ENCODE measurements at regions not wholly inside any gene's neighbourhood (a gene's known extent, or its start where the extent isn't known, plus 50 kb on each side); places are given as distances from the start of the nearest gene placed in this dataset.
"Not testable (repeated sequence)": the region's sequence is repeated elsewhere in the genome, so short reads cannot be mapped to it uniquely, and the experiment has no call there.

GRCh38 chr3:74978684-74979083, 364.2 kb upstream of the CNTN3 start:
- no peak for DNase-seq

DNA sequence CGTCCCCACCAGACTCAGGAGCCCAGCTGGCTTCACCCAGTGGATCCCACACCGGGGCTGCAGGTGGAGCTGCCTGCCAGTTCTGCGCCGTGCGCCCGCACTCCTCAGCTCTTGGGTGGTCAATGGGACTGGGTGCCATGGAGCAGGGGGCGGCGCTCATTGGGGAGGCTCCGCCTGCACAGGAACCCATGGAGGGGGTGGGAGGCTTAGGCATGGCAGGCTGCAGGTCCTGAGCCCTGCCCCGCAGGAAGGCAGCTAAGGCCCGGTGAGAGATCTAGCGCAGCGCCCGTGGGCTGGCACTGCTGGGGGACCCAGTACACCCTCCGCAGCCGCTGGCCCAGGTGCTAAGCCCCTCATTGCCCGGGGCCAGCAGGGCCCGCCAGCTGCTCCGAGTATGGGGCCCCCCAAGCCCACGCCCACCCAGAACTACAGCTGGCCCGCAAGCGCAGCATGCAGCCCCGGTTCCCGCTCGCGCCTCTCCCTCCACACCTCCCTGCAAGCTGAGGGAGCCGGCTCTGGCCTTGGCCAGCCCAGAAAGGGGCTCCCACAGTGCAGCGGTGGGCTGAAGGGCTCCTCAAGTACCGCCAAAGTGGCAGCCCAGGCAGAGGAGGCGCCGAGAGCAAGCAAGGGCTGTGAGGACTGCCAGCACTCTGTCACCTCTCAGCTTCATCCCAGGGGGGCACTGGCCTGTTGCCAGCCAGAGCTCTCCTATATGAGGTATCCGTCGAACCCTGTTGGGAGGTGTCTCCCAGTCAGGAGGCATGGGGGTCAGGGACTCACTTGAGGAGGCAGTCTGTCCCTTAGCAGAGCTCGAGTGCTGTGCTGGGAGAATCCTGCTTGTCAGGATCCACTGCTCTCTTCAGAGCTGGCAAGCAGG, 370.8 kb upstream of the CNTN3 start:
- not testable (repeated sequence) for DNase-seq

DNA sequence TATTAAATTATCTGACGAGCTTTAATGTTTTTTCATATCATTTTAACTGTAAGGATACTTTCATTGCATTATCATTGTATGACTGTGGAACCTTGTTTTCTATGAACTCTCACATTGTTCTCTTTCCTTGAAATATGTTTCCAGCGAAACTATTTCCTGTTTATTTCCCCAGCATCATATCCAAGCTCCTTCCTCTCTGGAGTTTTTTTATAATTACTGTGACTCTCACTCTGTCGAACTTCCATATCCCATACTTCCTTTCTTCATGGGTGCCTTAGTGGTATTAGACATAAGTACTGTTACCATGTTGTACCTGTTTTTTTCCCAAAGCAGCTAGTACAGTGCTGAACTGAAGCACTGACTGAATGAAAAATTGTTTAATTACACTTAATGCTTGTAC, 373.6 kb upstream of the CNTN3 start:
- no peak for DNase-seq

DNA sequence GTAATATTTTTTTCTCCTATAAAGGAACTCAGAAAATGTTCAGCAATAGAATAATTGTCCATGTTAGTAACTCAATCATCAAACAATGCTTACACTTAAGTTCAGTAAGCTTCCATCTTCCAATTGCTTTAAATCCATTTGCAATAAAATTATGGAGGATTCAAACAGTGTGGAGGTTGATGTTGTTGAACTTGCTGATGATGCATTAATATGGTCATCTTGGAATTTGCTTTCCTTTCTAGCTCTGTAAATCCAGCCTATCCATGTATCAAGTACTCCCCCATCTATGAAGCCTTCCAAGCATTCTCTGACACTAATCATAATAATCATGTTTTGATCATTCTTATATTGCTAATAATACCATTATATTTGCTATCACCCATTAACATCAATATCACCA, 378.4 kb upstream of the CNTN3 start:
- DNase-seq = no peak

GRCh38 chr3:75001330-75001729, 386.9 kb upstream of the CNTN3 start:
- DNase-seq = no peak

DNA sequence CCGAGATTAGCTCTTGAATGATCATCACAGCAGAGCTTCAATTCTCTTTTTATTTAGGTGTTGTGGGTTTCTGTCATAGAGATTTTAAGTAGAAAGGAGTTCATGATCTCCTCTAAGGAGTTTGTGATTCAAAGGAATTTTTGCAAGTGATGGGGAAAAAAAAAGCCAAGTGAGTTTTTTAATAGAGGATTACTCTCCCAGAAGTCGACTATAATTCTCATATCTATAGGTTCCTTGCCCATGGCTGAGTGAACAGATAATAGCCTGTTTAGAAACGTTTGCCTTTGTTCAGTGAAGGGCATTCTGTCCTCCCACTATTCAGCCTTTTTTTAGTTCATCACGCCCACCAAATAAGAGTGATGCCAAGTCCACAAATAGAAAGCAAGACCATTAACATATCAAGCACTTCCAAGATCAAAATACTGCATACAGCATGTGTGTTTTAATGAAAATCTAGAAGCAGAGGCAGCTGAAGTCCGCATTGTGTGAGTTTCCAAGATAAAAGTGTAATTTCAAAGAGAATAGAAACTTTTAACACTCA, 398.4 kb upstream of the CNTN3 start:
- no peak for DNase-seq

DNA sequence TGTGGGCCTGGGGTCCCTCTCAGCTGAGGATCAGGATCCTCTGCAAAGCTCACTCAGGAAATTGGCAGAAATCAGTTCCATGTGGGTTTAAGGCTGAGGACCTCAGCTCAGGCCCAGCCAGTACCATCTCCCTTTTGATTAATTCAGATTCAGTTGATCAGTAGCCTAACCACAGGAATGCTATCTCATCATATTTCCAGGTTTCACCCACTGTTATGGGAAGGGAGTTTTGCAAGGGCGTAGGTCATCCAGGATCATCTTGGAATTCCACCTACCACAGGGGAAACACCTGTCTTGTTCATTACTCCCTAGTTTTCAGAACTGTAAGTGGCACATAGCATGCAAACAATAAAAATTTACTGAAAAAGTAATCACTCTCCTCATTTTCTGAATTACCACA, 399.5 kb upstream of the CNTN3 start:
- no peak for DNase-seq

DNA sequence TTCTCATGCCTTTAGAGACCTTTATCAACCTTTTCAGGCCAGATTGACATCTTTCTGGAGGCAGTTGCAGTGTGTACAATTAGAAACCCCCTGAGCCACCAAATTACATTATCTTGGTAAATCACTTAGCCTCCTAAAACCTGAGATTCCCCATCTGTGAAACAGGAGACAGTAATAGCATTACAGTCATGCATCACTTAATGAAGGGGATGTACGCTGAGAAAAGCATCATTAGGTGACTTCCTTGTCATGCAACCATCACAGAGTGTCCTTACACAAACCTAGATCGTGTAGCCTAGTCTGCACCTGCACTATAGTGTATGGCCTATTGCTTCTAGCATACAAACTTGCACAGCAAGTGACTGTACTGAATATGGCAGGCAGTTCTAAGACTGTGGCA, 400.8 kb upstream of the CNTN3 start:
- DNase-seq = no peak

DNA sequence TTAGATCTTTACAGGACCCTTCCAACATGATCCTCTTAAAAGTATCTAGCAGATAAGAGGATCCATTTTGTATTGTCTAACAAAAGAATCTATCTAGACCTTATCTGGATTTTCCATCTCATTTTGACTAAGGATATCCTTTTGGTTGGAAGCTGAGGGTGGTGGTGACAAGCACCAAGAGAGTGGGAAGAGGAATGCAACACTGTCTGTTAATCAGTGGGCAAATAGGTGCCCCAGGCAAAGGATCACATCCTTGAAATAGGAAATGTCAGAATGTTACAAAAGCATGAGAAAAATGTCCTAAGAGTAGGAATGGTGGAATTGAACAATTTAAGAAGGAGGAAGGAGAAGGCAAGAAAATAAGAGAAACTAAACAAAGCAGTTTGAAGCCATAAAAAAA, 420.7 kb upstream of the CNTN3 start:
- DNase-seq = no peak

DNA sequence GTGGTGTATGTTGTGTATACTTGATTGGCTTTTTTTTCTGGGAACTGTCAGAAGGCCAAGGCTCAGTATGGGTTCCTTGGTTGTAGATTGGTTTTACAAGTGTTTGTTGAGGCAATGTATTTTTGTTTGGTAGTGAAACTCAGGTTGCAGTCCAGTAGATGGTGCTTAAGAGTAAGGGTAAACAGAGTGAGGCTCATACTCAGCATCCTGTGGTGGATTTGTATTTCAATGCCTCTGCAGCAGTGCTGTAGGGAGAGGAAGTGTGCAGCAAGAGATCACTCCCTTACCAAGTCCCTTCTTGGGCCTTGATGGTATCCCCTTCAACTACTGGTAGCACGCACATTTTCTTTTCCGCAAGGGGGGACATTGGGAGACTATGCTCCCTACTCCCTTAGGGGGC, 428.5 kb upstream of the CNTN3 start:
- DNase-seq = no peak

DNA sequence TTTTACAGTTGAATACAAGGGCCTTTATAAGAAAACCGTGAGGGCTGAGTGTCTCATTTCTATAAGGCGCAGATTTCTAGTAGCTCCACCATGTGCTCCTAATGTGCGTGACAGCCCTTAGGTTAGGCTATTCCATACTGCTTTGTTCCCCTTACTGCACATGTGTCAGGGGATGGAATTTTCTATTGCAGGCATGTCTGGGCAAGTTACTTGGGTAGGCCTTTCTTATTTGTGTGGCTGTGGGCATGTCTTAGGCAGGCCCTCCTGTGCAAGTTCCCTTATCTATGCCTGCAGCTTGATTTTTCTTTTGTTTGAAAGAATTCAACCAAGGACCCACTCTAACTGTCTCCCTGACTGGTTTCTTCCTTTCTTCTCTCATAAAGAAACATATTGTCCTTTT, 434.2 kb upstream of the CNTN3 start:
- DNase-seq = no peak

GRCh38 chr3:75049533-75049932, 435.1 kb upstream of the CNTN3 start:
- no peak for DNase-seq

- DNase-seq = no peak
Observed at GRCh38 chr3:75059120-75059519, 444.7 kb upstream of the CNTN3 start.

DNA sequence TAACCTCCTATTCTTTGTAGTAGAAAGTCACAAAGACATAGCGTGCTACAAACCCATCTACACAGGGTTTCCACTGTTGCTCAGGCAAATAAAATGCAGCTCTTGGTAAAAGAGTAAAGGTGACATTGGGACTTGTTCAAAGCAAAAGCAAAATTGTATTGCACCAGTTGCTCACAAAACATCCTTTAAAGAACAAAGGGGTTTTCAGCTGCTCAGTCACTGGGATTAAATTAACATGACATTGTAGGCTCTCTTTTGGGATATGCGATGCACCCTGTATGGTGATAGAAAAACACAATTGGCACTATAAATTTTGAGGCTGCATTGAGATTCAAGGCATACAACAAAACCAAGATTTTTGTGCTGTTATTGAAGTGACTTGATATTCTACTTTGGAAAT, 447.3 kb upstream of the CNTN3 start:
- no peak for DNase-seq

- no peak for DNase-seq
Observed at GRCh38 chr3:75075158-75075557, 460.7 kb upstream of the CNTN3 start.

DNA sequence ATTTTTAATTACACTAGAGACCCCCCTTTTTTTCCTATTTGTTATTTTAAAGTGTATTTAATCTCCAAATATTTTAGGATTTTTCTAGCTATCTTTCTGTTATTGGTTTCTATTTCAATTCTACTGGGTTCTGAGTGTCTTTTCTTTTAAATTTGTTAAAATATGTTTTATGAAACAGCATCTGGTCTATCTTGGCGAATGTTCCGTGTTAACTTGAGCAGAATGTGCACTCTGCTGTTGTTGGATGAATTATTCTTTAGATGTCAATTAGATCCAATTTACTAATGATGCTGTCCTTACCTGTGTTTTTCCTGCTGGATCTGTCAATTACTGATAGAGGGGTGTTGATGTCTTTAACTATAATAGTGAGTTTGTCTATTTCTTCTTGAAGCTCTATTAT, 462.0 kb upstream of the CNTN3 start:
- no peak for DNase-seq

- DNase-seq = no peak
Observed at GRCh38 chr3:75078290-75078689, 463.8 kb upstream of the CNTN3 start.

DNA sequence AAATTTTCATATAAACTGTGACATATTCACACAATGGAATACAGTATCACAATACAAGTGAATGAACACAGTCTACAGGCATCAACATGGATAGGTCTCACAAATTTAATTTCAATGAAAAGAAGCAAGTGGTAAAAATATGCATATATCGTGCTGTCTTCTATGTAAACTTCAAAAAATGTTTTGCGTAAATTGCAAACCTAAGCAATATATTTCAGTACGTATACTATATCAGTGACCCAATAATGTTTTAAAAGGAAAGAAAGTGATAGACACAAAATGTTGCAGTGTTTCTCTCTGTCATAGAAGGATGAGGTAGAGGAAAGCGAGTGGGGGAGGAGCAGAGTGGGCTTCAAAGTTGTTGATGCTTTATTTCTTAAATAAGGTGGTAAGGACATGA, 468.4 kb upstream of the CNTN3 start:
- DNase-seq = no peak

- no peak for DNase-seq
Observed at GRCh38 chr3:75089841-75090240, 475.4 kb upstream of the CNTN3 start.

DNA sequence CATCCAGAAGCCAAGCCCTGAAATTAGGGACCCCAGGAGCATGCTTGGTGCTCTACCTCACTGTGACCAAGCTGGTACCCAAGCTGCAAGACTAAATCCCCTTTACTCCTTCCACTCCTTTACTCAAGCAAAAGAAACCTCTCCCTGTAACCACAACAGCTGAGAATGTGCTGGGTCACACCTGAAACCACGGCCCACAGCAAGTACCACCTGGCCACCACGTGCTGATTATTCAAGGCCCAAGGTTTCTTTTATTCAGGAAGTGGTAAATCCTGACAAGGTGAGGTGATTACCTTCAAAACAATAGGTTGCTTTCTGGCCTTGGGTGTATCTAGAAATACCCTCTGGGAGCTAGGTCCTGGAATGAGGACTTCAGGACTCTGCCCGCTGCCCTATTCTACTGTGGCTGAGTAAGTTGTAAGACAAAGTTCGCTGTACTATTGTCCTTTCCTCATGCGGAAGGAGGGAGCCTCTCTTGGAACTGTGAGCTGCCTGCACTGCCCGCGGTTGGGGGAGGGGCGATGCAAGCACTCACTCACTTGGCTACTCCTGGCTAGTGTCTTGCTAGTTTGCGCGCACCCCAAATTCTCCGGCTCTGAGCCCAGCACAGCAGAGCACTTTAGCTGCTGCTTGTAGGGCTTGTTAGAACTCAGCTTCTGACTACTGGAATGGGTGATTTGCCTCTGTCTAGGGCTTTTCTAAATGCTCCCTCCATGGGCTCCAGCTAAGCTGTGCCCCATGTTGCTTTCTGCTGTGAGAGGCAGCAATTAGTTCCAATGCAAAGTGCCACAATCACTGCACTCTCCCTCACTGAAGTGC, 487.1 kb upstream of the CNTN3 start:
- DNase-seq = no peak

- DNase-seq = no peak
Observed at GRCh38 chr3:75110741-75111140, 496.3 kb upstream of the CNTN3 start.

DNA sequence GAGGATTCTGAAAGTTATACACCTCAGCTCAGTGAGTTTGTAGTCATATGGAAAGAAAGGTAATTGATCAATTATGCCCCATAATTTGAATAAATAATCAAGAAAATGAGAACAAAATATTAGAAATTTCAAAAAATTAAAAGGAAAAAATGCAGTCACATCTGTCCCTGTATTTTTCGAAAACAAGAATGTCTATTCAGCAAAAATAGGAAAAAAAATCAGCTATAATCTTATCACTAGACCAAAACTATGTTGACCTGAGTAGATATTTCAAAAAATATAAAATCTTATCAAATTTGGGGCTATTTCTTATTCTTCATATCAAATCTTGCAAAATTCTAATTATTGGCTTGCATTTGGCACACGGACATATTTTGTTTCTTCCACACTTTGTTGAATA, 501.2 kb upstream of the CNTN3 start:
- DNase-seq = no peak

DNA sequence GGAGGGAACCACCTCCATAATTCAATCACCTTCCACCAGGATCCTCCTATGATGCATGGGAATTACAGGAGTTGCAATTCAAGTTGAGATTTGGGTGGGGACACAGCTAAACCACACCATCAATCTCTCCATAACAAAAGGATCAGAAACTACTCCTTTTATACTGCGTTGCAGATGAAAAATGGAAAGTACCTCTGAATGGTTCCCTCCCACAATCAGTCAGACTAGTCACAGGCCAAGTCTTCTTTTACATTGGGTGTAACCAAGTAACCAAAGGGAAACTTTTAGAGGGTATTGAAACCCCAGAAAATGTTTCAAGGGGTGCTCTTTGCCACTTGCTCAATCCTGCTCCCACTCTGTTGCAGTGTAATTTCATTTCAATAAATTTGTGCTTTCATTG, 504.3 kb upstream of the CNTN3 start:
- DNase-seq = no peak

- DNase-seq = no peak
Observed at GRCh38 chr3:75126556-75126955, 512.1 kb upstream of the CNTN3 start.

Measured in activated CD4-positive, alpha-beta T cell treated with anti-CD3 and anti-CD28 coated beads for 48 hours (primary cell).